Fibroblast of the aortic adventitia (primary cell): ENCODE measurements at regions not wholly inside any gene's neighbourhood (a gene's known extent, or its start where the extent isn't known, plus 50 kb on each side); places are given as distances from the start of the nearest gene placed in this dataset.
A peak's percentile ranks its signal among the peaks of the same experiment; 100 is the strongest.

Experiments
- DNase-seq: peaks from one replicate; pipeline ENCODE4 v3.0.0-alpha.2; 2010; ENCODE audit warnings: low read depth
- H3K4me3 ChIP-seq: 2 replicates; pipeline ENCODE4 v1.5.1; 2011; ENCODE audit warnings: low read depth, mild to moderate bottlenecking, control low read depth, low read length, moderate library complexity
- CTCF ChIP-seq: IDR thresholded peaks from 2 replicates; pipeline ENCODE4 v1.5.1; 2011; ENCODE audit warnings: mild to moderate bottlenecking, low read length, control low read depth, inconsistent platforms; ENCODE audit not compliant: insufficient read depth

- TF ChIP-seq CTCF, result no peak
- DNase-seq, result no peak
- no peak overlapping the region for H3K4me3 ChIP-seq
Observed at GRCh38 chr4:82038936-82039335, 334.9 kb downstream of the HNRNPD start.

GRCh38 chr4:82036181-82036580 lies 337.6 kb downstream of the HNRNPD start:
- DNase-seq, result no peak
- no peak overlapping the region for H3K4me3 ChIP-seq
- TF ChIP-seq CTCF, result no peak

- H3K4me3 ChIP-seq, result no peak overlapping the region
- DNase-seq, result no peak
- TF ChIP-seq CTCF, result no peak
Observed at GRCh38 chr4:82034878-82035277, 338.9 kb downstream of the HNRNPD start.

GRCh38 chr4:82033862-82034261 lies 339.9 kb downstream of the HNRNPD start:
- TF ChIP-seq CTCF, result no peak
- DNase-seq, result no peak
- H3K4me3 ChIP-seq, result no peak overlapping the region

GRCh38 chr4:82031376-82031927 lies 342.3 kb downstream of the HNRNPD start:
- DNase-seq, result no peak
- TF ChIP-seq CTCF, result no peak
- H3K4me3 ChIP-seq, result no peak overlapping the region

- peak; percentile 28 for DNase-seq
- TF ChIP-seq CTCF, result no peak
- H3K4me3 ChIP-seq, result no peak overlapping the region
Observed at GRCh38 chr4:82017680-82018079, 356.1 kb downstream of the HNRNPD start.

GRCh38 chr4:82005158-82005557 lies 368.6 kb downstream of the HNRNPD start:
- no peak for DNase-seq
- no peak overlapping the region for H3K4me3 ChIP-seq
- no peak for TF ChIP-seq CTCF
